Stimulated activated CD8-positive, alpha-beta memory T cell treated with anti-CD3 and anti-CD28 coated beads, Interleukin-12 subunit alpha, Interleukin-12 subunit beta, amount 100 ng/mL, for 4 hours (primary cell): ENCODE measurements at regions not wholly inside any gene's neighbourhood (a gene's known extent, or its start where the extent isn't known, plus 50 kb on each side); places are given as distances from the start of the nearest gene placed in this dataset.
"Not testable (repeated sequence)": the region's sequence is repeated elsewhere in the genome, so short reads cannot be mapped to it uniquely, and the experiment has no call there.

ENCODE experiments used
- DNase-seq: peaks from one replicate; pipeline ENCODE4 v3.0.0-alpha.2; 2020; ENCODE audit warnings: low read depth

GRCh38 chr21:14008436-14008835 is 202.3 kb downstream of the LIPI start:
- DNase-seq, result not testable (repeated sequence)

- DNase-seq, result not testable (repeated sequence)
Measured at GRCh38 chr21:14008006-14008405, 202.7 kb downstream of the LIPI start.

DNA sequence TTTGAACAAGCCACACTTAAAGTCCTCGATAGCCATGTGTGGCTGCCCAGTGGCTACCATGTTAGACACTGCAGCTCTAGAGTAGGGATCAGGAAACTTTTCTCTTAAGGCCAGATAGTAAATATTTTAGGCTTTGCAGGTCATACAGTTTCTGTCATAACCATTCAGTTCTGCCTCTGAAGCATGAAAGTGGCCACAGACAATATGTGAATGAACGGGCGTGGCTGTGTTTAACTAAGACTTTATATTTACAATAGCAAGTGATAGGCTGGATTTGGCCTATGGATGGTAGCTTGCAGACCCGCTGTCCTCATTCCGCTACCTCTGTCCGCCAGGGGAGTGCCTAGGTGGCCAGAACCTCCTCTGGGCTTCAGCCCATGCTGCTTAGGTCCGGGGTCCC is 204.6 kb downstream of the LIPI start:
- DNase-seq, result not testable (repeated sequence)

DNA sequence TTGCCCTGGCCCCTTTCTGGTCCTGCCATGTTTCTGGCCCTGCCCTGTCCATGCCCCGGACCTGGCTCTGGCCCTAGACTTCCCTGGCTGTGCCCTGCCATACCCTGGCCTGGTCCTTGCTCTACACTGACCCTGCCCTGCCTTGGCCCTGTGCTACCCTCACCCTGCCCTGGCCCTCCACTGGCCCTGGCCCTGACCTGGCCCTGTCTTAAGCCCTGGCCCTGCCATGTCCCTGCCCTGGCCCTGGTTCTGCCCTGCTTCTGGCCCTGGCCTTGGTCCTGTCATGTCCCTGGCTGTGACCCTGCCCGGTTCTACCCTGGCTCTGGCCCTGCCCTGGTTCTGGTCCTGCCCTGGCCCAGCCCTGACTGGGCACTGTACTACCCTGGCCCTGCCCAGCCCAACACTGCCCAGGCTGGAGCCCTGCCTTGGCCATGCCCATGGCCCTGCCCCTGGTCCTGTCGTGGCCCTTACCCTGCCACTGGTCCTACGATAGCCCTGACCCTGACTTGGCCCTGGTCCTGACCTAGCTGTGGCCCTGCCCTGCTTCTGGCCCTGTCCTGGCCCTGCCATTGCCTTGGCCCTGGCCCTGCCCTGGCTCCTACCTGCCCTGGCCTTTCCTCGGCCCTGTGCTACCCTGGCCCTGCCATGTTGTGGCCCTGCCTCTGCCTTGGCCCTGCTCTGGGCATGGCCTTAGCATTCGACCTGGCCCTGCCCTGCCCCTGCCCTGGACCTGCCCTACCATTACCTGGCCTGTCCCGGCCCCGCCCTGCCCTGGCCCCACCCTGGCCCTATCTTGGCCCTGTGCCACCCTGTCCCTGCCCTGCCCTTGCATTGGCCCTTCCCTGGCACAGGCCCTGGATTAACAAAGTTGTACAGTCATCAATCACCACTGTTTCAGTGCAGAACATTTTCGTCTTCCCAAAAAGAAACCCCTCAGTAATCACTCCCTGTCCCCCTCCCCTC is 223.5 kb downstream of the LIPI start:
- DNase-seq, result not testable (repeated sequence)

DNA sequence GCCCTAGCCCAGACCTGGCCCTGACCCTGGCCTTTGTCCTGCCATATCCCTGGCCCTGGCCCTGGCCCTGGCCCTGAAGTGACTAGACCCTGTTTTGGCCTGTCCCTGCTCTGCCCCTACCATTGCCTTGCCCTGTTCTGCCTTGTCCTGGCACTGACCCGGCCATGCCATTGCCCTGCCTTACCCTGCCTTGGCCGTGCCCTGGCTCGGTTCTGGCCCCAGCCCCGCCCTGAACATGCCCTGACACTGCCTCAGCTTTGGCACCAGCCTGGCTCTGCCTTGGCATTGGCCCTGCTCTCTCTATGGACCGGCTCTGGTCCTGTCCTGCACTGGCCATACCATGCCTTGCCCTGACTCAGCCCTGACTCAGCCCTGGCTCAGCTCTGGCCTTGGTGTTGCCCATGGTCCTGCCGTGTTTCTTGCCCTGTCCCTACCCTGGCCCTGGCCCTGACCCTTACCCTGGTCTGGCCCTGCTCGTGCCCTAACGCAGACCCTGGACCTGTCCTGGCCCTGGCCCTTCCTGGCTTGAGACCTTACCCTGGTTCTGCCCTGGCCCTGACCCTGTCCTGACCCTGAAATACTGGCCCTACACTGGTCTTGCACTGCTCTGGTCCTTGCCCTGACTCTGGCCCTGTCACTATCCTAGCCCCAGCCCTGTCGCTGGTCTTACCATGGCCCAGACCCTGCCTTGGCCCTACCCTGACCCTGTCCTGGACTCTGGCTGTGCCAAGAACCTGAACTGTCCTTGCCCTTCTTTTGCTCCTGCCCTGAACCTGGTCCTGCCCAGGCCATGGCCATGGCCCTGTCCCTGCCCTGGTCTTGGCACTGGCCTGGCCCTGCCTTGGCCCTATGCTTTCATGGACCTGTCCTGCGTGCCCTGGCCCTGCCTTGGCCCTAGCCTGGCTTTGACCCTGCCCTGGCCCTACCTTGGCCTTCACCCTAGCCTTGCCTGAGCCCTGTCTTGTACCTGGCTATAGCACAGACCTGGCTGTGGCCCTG is 224.6 kb downstream of the LIPI start:
- DNase-seq, result not testable (repeated sequence)

DNA sequence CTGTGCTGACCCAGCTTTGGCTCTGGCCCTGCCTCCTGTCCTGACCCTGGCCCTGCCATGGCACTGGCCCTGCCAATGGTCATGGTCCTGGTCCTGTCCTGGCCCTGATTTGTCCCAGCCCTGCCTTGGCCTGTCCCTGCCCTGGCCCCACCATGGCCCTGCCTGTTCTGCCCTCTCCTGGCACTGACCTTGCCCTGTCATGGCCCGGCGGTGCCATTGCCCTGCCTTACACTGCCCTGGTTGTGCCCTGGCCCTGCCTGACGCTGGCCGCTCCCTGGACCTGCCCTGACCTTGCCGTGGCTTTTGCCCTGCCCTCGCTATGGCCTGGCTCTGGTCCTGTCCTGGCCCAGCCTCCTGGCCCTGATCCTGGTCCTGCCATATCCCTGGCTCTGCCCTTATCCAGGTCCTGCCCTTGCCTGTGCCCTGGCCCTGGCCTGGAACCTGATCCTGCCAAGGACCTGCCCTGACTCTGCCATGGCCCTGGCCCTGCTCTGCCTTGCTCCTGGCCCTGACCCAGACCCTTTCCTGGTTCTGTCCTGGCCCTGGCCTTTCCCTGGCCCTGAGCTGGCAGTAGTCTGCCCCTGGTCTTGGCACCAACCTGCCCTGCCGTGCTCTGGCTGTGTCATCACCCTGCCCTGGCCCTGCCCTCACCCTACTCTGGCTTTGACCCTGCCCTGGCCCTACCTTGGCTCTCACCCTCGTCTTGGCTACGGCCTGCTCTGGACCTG is 225.5 kb downstream of the LIPI start:
- not testable (repeated sequence) for DNase-seq

DNA sequence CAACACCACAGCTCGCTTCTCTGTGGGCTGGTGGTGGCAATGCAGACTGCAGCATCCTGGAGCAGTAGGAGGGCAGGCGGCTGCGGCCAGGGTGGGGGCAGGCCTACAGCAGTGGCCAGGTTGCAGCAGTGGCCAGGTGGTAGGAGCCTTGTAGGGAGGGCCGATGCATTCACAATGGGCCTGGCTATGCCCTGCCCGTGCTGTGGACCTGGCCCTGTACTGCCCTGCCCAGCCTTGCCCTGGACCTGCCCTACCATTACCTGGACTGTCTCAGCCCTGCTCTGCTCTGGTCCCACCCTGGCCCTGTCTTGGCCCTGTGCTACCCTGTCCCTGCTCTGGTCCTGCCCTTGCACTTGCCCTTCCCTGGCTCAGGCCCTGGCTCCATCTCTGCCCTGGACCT is 226.0 kb downstream of the LIPI start:
- DNase-seq, result not testable (repeated sequence)

DNA sequence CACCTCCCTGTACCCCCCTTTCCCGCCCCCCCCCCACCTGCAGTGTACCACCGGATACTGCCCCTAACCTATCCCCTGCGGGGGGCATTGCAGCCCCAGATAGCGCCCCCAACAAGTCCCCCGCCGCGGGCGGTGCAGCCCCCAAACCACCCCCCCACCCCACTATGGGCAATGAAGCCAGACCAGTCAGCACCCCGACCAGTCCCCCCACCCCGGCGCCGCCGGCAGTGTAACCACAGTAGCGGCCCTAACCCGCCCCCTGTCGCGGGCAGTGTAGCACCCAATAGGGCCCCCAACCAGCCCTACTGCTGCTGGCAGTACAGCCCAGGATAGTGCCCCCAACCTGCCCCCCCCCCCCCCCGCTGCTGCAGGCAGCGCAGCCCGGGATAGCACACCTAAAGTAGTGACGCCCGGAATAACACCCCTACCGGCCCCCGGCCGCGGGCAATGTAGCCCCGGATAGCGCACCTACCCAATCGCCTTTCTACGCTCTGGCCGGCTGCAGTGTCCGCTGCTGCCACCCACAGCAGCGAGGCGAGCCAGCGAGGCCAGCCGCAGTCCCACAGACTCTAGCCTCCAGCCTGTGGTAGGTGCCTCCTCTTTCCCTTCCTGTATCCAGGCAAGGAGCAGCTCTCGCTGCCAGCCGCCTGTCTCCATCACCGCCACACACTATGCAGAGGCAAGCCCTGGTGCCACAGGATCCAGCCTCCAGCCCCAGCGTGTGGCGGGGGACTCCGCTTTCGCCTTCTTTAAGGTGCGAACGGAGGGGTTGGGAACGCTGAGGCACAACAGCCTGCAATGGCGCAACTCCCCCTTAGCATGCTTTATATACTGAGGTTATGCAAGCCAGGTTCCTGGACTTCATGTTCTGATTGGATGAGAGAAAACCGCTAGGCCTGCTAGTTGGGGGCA is 229.3 kb downstream of the LIPI start:
- not testable (repeated sequence) for DNase-seq

- peak; percentile 52 for DNase-seq
Measured at GRCh38 chr21:13980115-13980662, 230.6 kb downstream of the LIPI start.

- not testable (repeated sequence) for DNase-seq
Measured at GRCh38 chr21:13979608-13980007, 231.1 kb downstream of the LIPI start.

- not testable (repeated sequence) for DNase-seq
Measured at GRCh38 chr21:13974582-13974981, 236.2 kb downstream of the LIPI start.

GRCh38 chr21:13969853-13970252 is 240.9 kb downstream of the LIPI start:
- DNase-seq, result not testable (repeated sequence)

DNA sequence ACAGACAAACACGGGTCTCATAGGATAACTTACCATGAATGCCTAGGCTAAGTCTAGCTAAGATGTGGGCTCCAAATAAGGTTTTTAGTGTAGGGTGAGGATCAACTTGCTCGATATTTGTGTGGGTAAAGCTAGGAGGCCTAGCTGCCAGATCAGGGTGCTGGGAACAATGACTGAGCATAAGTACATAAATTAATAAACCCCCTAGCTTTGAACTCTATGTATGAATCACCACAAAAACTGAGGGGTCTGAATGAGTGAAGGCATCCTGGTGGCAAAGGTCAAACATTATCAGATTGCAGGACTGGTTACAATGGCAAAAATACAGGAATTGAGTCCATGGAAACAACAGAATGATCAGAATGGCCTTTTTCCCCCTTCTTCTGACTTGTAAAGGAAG is 241.8 kb downstream of the LIPI start:
- not testable (repeated sequence) for DNase-seq

GRCh38 chr21:13963259-13963658 is 247.5 kb downstream of the LIPI start:
- DNase-seq, result not testable (repeated sequence)

DNA sequence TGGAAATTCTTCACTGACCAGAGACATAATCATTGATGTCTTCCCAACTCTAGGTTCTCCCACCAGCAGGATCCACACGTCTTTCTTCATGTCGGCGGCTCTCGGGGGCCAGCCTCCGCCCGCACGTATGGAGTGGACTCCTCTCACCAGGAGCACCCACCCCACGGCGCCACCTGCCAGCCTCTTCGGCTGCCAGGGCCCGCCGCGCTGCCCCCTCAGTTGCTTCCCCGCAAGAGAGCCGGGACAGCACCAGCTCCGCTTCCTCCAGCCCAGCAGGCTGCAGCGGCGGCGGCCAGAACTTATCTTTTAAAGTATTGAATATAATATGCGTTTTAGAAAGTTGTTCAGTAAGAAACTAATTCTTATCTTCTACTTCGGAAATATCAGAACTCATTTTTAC is 273.5 kb downstream of the LIPI start:
- DNase-seq, result no peak

DNA sequence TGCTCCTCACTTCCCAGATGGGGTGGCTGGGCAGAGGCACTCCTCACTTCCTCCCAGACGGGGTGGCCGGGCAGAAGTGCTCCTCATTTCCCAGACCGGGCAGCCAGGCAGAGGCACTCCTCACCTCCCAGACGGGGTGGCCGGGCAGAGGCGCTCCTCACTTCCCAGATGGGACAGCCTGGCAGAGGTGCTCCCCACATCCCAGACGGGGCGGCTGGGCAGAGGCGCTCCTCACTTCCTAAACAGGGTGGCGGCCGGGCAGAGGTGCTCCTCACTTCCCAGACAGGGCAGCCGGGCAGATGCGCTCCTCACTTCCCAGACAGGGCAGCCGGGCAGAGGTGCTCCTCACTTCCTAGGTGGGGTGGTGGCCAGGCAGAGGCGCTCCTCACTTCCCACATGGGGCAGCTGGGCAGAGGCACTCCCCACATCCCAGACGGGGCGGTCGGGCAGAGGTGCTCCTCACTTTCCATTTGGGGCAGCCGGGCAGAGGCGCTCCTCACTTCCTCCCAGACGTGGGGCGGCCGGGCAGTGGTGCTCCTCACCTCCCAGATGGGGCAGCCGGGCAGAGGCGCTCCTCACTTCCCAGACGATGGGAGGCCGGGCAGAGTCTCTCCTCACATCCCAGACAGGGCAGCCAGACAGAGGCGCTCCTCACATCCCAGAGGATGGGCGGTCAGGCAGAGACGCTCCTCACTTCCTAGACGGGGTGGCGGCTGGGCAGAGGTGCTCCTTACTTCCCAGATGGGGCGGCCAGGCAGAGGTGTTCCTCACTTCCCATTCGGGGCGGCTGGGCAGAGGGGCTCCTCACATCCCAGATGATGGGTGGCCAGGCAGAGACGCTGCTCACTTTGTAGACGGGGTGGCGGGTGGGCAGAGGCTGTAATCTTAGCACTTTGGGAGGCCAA is 274.5 kb downstream of the LIPI start:
- DNase-seq, result not testable (repeated sequence)

GRCh38 chr21:13935396-13936032 is 275.2 kb downstream of the LIPI start:
- not testable (repeated sequence) for DNase-seq

DNA sequence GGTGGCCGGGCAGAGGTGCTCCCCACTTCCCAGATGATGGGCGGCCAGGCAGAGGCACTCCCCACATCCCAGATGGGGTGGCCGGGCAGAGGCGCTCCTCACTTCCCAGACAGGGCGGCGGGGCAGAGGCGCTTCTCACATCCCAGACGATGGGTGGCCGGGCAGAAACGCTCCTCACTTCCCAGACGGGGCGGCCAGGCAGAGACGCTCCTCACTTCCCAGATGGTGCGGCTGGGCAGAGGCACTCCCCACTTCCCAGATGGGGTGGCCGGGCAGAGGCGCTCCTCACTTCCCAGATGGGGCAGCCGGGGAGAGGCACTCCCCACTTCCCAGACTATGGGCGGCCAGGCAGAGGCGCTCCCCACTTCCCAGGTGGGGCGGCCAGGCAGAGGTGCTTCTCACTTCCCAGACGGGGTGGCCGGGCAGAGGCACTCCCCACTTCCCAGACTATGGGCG is 275.8 kb downstream of the LIPI start:
- DNase-seq, result not testable (repeated sequence)

- not testable (repeated sequence) for DNase-seq
Measured at GRCh38 chr21:13923175-13923574, 287.6 kb downstream of the LIPI start.
